Gastrocnemius medialis (tissue), 4 donors: ENCODE measurements at regions not wholly inside any gene's neighbourhood (a gene's known extent, or its start where the extent isn't known, plus 50 kb on each side); places are given as distances from the start of the nearest gene placed in this dataset.

Source experiments
- CTCF ChIP-seq, 5 experiments: fragments of 450-650 bp in 3 of 5; fragments of 200-600 bp in 2 of 5; sonication (generic) in 2 of 5; IDR thresholded peaks in 4 of 5; conservative IDR thresholded peaks in 1 of 5; 1 replicate in 4 of 5; 2 replicates in 1 of 5; pipeline ENCODE4 v1.5.1; 2016 to 2019; ENCODE audit warnings: antibody characterized with exemption in 5 of 5, mild to moderate bottlenecking in 3 of 5, moderate library complexity in 3 of 5
- POLR2A ChIP-seq, 2 donors: fragments of 450-650 bp; IDR thresholded peaks; one replicate each; pipeline ENCODE4 v1.6.1; 2017; ENCODE audit warnings: antibody characterized with exemption in 2 of 2, mild to moderate bottlenecking in 2 of 2, moderate library complexity in 2 of 2

GRCh38 chr11:71096751-71097388, 155.5 kb downstream of the SHANK2 start:
- no peak for TF ChIP-seq CTCF (IDR thresholded peaks at IDR 0.05 in 4 of 5, conservative IDR thresholded peaks at IDR 0.05 in 1 of 5)
- TF ChIP-seq POLR2A (IDR thresholded peaks at IDR 0.05): no peak
